Esophagus squamous epithelium (tissue), 4 donors: ENCODE measurements at regions not wholly inside any gene's neighbourhood (a gene's known extent, or its start where the extent isn't known, plus 50 kb on each side); places are given as distances from the start of the nearest gene placed in this dataset.

ENCODE experiments used
- CTCF ChIP-seq, 6 experiments: fragments of 450-650 bp in 4 of 6; fragments of 200-600 bp in 2 of 6; sonication (generic) in 2 of 6; IDR thresholded peaks; one replicate each; pipeline ENCODE4 v1.5.1; 2016 to 2019; ENCODE audit warnings: antibody characterized with exemption in 6 of 6, mild to moderate bottlenecking in 4 of 6, moderate library complexity in 4 of 6
- POLR2A ChIP-seq, 4 donors: fragments of 450-650 bp; IDR thresholded peaks; one replicate each; pipeline ENCODE4 v1.6.1; 2017; ENCODE audit warnings: antibody characterized with exemption in 4 of 4, mild to moderate bottlenecking in 4 of 4, moderate library complexity in 3 of 4

GRCh38 chr3:176928582-176928931 lies 268.7 kb downstream of the TBL1XR1 start:
- TF ChIP-seq CTCF (IDR thresholded peaks at IDR 0.05) (no peak), POLR2A (IDR thresholded peaks at IDR 0.05) (no peak)
